ENCODE measurements at regions not wholly inside any gene's neighbourhood (a gene's known extent, or its start where the extent isn't known, plus 50 kb on each side); places are given as distances from the start of the nearest gene placed in this dataset.
A peak's percentile ranks its signal among the peaks of the same experiment; 100 is the strongest.

GRCh38 chr11:91778758-91779157 is 445.9 kb upstream of the FAT3 start:
- TF ChIP-seq, protein P1, sequence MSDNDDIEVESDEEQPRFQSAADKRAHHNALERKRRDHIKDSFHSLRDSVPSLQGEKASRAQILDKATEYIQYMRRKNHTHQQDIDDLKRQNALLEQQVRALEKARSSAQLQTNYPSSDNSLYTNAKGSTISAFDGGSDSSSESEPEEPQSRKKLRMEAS (IDR thresholded peaks at IDR 0.05): no peak
- TF ChIP-seq TAF1 (IDR thresholded peaks at IDR 0.05; ENCODE audit: low read depth) (no peak), EGR1 (IDR thresholded peaks at IDR 0.05) (no peak), TEAD4 (IDR thresholded peaks at IDR 0.05) (no peak), ZBTB7A (IDR thresholded peaks at IDR 0.05; ENCODE audit: low read depth) (no peak), RAD21 (IDR thresholded peaks at IDR 0.05; ENCODE audit: low read depth) (no peak), NFIC (IDR thresholded peaks at IDR 0.05) (no peak)

- TF ChIP-seq, protein P1 (IDR thresholded peaks at IDR 0.05): no peak
- TF ChIP-seq EP300 (IDR thresholded peaks at IDR 0.05; ENCODE audit: borderline replicate concordance) (no peak), YY1 (IDR thresholded peaks at IDR 0.05; ENCODE audit: low read depth) (no peak), TEAD4 (IDR thresholded peaks at IDR 0.05) (no peak)
These were observed 448.0 kb upstream of the FAT3 start for GRCh38 chr11:91776655-91777054.

GRCh38 chr11:91773090-91773489 is 451.5 kb upstream of the FAT3 start:
- TF ChIP-seq RAD21 (IDR thresholded peaks at IDR 0.05; ENCODE audit: low read depth) (peak; percentile 24; the same call in 1 of the 2 replicates), CEBPB (IDR thresholded peaks at IDR 0.05) (no peak)

DNA sequence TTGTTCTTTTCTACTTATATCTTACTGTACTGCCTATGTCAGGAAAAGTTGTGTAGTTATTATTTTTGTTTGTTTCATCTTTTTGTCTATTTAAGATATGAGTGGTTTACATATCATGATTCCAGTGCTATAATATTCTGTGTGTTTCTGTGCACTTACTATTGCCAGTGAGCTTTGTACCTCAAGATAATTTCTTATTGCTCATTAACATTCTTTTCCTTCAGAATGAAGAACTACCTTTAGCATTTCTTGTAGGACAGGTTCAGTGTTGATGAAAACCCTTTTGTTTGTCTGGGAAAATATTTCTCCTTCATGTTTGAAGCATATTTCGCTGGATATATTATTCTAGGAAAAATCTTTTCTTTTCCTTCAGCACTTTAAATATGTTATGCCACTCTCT is 452.7 kb upstream of the FAT3 start:
- TF ChIP-seq TEAD4 (IDR thresholded peaks at IDR 0.05): no peak
- TF ChIP-seq, protein P1 (IDR thresholded peaks at IDR 0.05): no peak
- TF ChIP-seq, protein P2, sequence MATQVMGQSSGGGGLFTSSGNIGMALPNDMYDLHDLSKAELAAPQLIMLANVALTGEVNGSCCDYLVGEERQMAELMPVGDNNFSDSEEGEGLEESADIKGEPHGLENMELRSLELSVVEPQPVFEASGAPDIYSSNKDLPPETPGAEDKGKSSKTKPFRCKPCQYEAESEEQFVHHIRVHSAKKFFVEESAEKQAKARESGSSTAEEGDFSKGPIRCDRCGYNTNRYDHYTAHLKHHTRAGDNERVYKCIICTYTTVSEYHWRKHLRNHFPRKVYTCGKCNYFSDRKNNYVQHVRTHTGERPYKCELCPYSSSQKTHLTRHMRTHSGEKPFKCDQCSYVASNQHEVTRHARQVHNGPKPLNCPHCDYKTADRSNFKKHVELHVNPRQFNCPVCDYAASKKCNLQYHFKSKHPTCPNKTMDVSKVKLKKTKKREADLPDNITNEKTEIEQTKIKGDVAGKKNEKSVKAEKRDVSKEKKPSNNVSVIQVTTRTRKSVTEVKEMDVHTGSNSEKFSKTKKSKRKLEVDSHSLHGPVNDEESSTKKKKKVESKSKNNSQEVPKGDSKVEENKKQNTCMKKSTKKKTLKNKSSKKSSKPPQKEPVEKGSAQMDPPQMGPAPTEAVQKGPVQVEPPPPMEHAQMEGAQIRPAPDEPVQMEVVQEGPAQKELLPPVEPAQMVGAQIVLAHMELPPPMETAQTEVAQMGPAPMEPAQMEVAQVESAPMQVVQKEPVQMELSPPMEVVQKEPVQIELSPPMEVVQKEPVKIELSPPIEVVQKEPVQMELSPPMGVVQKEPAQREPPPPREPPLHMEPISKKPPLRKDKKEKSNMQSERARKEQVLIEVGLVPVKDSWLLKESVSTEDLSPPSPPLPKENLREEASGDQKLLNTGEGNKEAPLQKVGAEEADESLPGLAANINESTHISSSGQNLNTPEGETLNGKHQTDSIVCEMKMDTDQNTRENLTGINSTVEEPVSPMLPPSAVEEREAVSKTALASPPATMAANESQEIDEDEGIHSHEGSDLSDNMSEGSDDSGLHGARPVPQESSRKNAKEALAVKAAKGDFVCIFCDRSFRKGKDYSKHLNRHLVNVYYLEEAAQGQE (IDR thresholded peaks at IDR 0.05; ENCODE audit: low read depth): no peak
- no peak for TF ChIP-seq FOXM1 (IDR thresholded peaks at IDR 0.05; ENCODE audit: borderline replicate concordance, low read depth)
- no peak for TF ChIP-seq ZBTB7A (IDR thresholded peaks at IDR 0.05; ENCODE audit: low read depth)
- no peak for TF ChIP-seq CREB1 (IDR thresholded peaks at IDR 0.05; ENCODE audit: low read depth)
- no peak for TF ChIP-seq NFIC (IDR thresholded peaks at IDR 0.05)
- no peak for TF ChIP-seq TCF12 (IDR thresholded peaks at IDR 0.05; ENCODE audit: low read depth)
- TF ChIP-seq CEBPB (IDR thresholded peaks at IDR 0.05): no peak

GRCh38 chr11:91768783-91769182 is 455.8 kb upstream of the FAT3 start:
- TF ChIP-seq TEAD4 (IDR thresholded peaks at IDR 0.05) (no peak), EP300 (IDR thresholded peaks at IDR 0.05; ENCODE audit: borderline replicate concordance) (no peak), TCF12 (IDR thresholded peaks at IDR 0.05; ENCODE audit: low read depth) (no peak), FOXM1 (IDR thresholded peaks at IDR 0.05; ENCODE audit: borderline replicate concordance, low read depth) (no peak), CEBPB (IDR thresholded peaks at IDR 0.05) (no peak), TAF1 (IDR thresholded peaks at IDR 0.05; ENCODE audit: low read depth) (no peak), YY1 (IDR thresholded peaks at IDR 0.05; ENCODE audit: low read depth) (no peak), NFIC (IDR thresholded peaks at IDR 0.05) (no peak), RAD21 (IDR thresholded peaks at IDR 0.05; ENCODE audit: low read depth) (no peak), USF1 (IDR thresholded peaks at IDR 0.05) (no peak), ZBTB7A (IDR thresholded peaks at IDR 0.05; ENCODE audit: low read depth) (no peak), CREB1 (IDR thresholded peaks at IDR 0.05; ENCODE audit: low read depth) (no peak), EGR1 (IDR thresholded peaks at IDR 0.05) (no peak)
- TF ChIP-seq, protein P1 (IDR thresholded peaks at IDR 0.05): no peak
- TF ChIP-seq, protein P2 (IDR thresholded peaks at IDR 0.05; ENCODE audit: low read depth): no peak

DNA sequence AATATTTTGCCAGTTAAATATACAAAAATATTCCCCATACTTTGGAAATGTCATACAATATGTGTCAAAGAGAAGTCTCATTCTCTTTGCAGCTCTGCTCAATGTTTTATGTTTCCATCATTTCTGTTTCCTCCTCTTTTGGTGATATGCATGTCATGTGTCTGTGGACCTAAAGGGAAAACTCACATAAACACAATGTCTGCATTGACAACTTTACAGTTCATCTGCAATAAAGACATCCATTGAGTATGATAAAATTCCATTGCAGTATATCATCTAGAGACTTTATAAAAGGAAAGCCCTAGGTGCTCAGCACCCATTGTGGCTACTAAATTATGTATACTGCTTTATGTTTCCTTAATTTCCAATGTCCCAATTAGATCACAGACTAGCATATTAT is 461.3 kb upstream of the FAT3 start:
- TF ChIP-seq TCF12 (IDR thresholded peaks at IDR 0.05; ENCODE audit: low read depth): no peak
- no peak for TF ChIP-seq FOXM1 (IDR thresholded peaks at IDR 0.05; ENCODE audit: borderline replicate concordance, low read depth)
- TF ChIP-seq CEBPB (IDR thresholded peaks at IDR 0.05): no peak
- no peak for TF ChIP-seq TEAD4 (IDR thresholded peaks at IDR 0.05)
- no peak for TF ChIP-seq CREB1 (IDR thresholded peaks at IDR 0.05; ENCODE audit: low read depth)
- no peak for TF ChIP-seq YY1 (IDR thresholded peaks at IDR 0.05; ENCODE audit: low read depth)
- no peak for TF ChIP-seq USF1 (IDR thresholded peaks at IDR 0.05)
- TF ChIP-seq RAD21 (IDR thresholded peaks at IDR 0.05; ENCODE audit: low read depth): no peak
- TF ChIP-seq, protein P1 (IDR thresholded peaks at IDR 0.05): no peak
- TF ChIP-seq EP300 (IDR thresholded peaks at IDR 0.05; ENCODE audit: borderline replicate concordance): no peak
- TF ChIP-seq EGR1 (IDR thresholded peaks at IDR 0.05): no peak
- TF ChIP-seq, protein P2 (IDR thresholded peaks at IDR 0.05; ENCODE audit: low read depth): no peak
- no peak for TF ChIP-seq ZBTB7A (IDR thresholded peaks at IDR 0.05; ENCODE audit: low read depth)
- TF ChIP-seq TAF1 (IDR thresholded peaks at IDR 0.05; ENCODE audit: low read depth): no peak
- TF ChIP-seq NFIC (IDR thresholded peaks at IDR 0.05): no peak

Measured in Ishikawa (cell line).